ENCODE measurements at regions not wholly inside any gene's neighbourhood (a gene's known extent, or its start where the extent isn't known, plus 50 kb on each side); places are given as distances from the start of the nearest gene placed in this dataset.

GRCh38 chrX:20463296-20464075, 196.8 kb upstream of the RPS6KA3 start:
- FAIRE-seq = no peak

- FAIRE-seq = no peak
Measured at GRCh38 chrX:20461576-20461975, 194.9 kb upstream of the RPS6KA3 start.

GRCh38 chrX:20461002-20461401, 194.3 kb upstream of the RPS6KA3 start:
- FAIRE-seq = no peak

GRCh38 chrX:20459410-20460350, 193.0 kb upstream of the RPS6KA3 start:
- FAIRE-seq = no peak

- no peak for FAIRE-seq
Measured at GRCh38 chrX:20456971-20457370, 190.3 kb upstream of the RPS6KA3 start.

GRCh38 chrX:20455001-20455400, 188.3 kb upstream of the RPS6KA3 start:
- FAIRE-seq = no peak

- no peak for FAIRE-seq
Measured at GRCh38 chrX:20454117-20454516, 187.4 kb upstream of the RPS6KA3 start.

- no peak for FAIRE-seq
Measured at GRCh38 chrX:20452487-20452886, 185.8 kb upstream of the RPS6KA3 start.

- FAIRE-seq = no peak
Measured at GRCh38 chrX:20451929-20452328, 185.2 kb upstream of the RPS6KA3 start.

- no peak for FAIRE-seq
Measured at GRCh38 chrX:20445109-20445508, 178.4 kb upstream of the RPS6KA3 start.

- FAIRE-seq = no peak
Measured at GRCh38 chrX:20442597-20442996, 175.9 kb upstream of the RPS6KA3 start.

GRCh38 chrX:20441123-20441522, 174.4 kb upstream of the RPS6KA3 start:
- FAIRE-seq = no peak

- FAIRE-seq = no peak
Measured at GRCh38 chrX:20438871-20439526, 172.3 kb upstream of the RPS6KA3 start.

- no peak for FAIRE-seq
Measured at GRCh38 chrX:20437683-20438082, 171.0 kb upstream of the RPS6KA3 start.

GRCh38 chrX:20435913-20436312, 169.2 kb upstream of the RPS6KA3 start:
- no peak for FAIRE-seq

- no peak for FAIRE-seq
Measured at GRCh38 chrX:20434986-20435385, 168.3 kb upstream of the RPS6KA3 start.

GRCh38 chrX:20433388-20433775, 166.7 kb upstream of the RPS6KA3 start:
- no peak for FAIRE-seq

GRCh38 chrX:20432746-20433387, 166.2 kb upstream of the RPS6KA3 start:
- no peak for FAIRE-seq

- FAIRE-seq = no peak
Measured at GRCh38 chrX:20432048-20432447, 165.3 kb upstream of the RPS6KA3 start.

GRCh38 chrX:20431486-20431885, 164.8 kb upstream of the RPS6KA3 start:
- no peak for FAIRE-seq

GRCh38 chrX:20427173-20427770, 160.6 kb upstream of the RPS6KA3 start:
- no peak for FAIRE-seq

GRCh38 chrX:20421697-20422096, 155.0 kb upstream of the RPS6KA3 start:
- no peak for FAIRE-seq

- FAIRE-seq = no peak
Measured at GRCh38 chrX:20421275-20421674, 154.6 kb upstream of the RPS6KA3 start.

All from G401.6 (cell line).